ENCODE measurements at regions not wholly inside any gene's neighbourhood (a gene's known extent, or its start where the extent isn't known, plus 50 kb on each side); places are given as distances from the start of the nearest gene placed in this dataset.

DNA sequence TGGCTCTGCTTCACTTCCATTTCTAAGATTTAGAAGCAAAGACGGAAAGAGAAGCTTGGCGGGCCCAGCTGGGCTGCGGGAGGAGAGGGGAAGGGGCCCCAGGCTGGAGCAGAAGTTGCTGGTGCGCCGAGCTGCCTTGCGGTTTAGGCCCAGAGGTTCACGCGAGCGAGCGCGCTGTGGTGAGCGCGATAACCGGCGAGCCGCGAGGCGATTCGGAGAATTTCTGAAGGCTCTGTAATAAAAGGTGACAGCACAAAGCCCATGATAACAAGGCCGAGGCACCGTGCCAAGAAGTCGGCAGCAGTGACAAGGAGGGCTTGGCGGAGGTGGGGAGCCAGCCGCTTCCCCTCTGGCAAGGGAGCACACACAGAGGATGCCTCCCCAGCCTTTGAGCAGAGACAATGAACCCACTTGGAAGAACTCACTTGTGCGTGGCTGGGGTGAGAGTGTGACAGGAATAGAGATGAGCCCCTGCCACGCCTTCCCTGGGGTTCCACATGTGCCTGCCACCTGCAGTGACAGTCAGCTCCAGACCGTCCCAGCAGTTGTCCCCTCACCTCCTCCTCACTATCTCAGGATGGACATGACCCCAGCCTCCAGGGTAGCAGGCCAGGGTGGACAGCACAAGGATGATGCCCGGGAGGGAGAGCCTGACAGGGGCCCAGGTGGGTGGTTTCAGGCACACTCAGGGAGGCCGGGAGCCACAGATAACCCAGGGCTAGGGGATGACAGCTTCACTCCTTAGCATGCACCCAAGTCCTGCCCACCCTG, 315.2 kb downstream of the UACA start (continued):
- peak; percentile 68; the same call in 1 of the 2 replicates for TF ChIP-seq ZNF175 (CRISPR knock-in tag; IDR thresholded peaks at IDR 0.05; ENCODE audit: low read depth)
- TF ChIP-seq, protein P1, sequence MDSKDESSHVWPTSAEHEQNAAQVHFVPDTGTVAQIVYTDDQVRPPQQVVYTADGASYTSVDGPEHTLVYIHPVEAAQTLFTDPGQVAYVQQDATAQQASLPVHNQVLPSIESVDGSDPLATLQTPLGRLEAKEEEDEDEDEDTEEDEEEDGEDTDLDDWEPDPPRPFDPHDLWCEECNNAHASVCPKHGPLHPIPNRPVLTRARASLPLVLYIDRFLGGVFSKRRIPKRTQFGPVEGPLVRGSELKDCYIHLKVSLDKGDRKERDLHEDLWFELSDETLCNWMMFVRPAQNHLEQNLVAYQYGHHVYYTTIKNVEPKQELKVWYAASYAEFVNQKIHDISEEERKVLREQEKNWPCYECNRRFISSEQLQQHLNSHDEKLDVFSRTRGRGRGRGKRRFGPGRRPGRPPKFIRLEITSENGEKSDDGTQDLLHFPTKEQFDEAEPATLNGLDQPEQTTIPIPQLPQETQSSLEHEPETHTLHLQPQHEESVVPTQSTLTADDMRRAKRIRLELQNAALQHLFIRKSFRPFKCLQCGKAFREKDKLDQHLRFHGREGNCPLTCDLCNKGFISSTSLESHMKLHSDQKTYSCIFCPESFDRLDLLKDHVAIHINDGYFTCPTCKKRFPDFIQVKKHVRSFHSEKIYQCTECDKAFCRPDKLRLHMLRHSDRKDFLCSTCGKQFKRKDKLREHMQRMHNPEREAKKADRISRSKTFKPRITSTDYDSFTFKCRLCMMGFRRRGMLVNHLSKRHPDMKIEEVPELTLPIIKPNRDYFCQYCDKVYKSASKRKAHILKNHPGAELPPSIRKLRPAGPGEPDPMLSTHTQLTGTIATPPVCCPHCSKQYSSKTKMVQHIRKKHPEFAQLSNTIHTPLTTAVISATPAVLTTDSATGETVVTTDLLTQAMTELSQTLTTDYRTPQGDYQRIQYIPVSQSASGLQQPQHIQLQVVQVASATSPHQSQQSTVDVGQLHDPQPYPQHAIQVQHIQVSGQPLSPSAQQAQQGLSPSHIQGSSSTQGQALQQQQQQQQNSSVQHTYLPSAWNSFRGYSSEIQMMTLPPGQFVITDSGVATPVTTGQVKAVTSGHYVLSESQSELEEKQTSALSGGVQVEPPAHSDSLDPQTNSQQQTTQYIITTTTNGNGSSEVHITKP (IDR thresholded peaks at IDR 0.05; ENCODE audit: partially characterized antibody) = peak; percentile 24
- peak; percentile 93 for TF ChIP-seq KLF16 (IDR thresholded peaks at IDR 0.05)
- peak; percentile 85 for TF ChIP-seq ATF7 (IDR thresholded peaks at IDR 0.05)
- peak; percentile 100 for TF ChIP-seq CCNT2 (IDR thresholded peaks at IDR 0.05; ENCODE audit: borderline replicate concordance, extremely low read depth, insufficient read length, low read depth, low read length)
- 0 out of 2 replicates have a peak, but pooled peaks have one; percentile 42 for TF ChIP-seq PTBP1 (IDR thresholded peaks at IDR 0.05; ENCODE audit: low read depth, low read length)
- TF ChIP-seq, protein P2, sequence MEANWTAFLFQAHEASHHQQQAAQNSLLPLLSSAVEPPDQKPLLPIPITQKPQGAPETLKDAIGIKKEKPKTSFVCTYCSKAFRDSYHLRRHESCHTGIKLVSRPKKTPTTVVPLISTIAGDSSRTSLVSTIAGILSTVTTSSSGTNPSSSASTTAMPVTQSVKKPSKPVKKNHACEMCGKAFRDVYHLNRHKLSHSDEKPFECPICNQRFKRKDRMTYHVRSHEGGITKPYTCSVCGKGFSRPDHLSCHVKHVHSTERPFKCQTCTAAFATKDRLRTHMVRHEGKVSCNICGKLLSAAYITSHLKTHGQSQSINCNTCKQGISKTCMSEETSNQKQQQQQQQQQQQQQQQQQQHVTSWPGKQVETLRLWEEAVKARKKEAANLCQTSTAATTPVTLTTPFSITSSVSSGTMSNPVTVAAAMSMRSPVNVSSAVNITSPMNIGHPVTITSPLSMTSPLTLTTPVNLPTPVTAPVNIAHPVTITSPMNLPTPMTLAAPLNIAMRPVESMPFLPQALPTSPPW (CRISPR knock-in tag; IDR thresholded peaks at IDR 0.05) = peak; percentile 66
- TF ChIP-seq MEIS2 (IDR thresholded peaks at IDR 0.05; ENCODE audit: partially characterized antibody) = peak; percentile 94
- TF ChIP-seq, protein P3, sequence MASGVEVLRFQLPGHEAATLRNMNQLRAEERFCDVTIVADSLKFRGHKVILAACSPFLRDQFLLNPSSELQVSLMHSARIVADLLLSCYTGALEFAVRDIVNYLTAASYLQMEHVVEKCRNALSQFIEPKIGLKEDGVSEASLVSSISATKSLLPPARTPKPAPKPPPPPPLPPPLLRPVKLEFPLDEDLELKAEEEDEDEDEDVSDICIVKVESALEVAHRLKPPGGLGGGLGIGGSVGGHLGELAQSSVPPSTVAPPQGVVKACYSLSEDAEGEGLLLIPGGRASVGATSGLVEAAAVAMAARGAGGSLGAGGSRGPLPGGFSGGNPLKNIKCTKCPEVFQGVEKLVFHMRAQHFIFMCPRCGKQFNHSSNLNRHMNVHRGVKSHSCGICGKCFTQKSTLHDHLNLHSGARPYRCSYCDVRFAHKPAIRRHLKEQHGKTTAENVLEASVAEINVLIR (CRISPR knock-in tag; IDR thresholded peaks at IDR 0.05) = 0 out of 2 replicates have a peak, but pooled peaks have one; percentile 24
- TF ChIP-seq, protein P4, sequence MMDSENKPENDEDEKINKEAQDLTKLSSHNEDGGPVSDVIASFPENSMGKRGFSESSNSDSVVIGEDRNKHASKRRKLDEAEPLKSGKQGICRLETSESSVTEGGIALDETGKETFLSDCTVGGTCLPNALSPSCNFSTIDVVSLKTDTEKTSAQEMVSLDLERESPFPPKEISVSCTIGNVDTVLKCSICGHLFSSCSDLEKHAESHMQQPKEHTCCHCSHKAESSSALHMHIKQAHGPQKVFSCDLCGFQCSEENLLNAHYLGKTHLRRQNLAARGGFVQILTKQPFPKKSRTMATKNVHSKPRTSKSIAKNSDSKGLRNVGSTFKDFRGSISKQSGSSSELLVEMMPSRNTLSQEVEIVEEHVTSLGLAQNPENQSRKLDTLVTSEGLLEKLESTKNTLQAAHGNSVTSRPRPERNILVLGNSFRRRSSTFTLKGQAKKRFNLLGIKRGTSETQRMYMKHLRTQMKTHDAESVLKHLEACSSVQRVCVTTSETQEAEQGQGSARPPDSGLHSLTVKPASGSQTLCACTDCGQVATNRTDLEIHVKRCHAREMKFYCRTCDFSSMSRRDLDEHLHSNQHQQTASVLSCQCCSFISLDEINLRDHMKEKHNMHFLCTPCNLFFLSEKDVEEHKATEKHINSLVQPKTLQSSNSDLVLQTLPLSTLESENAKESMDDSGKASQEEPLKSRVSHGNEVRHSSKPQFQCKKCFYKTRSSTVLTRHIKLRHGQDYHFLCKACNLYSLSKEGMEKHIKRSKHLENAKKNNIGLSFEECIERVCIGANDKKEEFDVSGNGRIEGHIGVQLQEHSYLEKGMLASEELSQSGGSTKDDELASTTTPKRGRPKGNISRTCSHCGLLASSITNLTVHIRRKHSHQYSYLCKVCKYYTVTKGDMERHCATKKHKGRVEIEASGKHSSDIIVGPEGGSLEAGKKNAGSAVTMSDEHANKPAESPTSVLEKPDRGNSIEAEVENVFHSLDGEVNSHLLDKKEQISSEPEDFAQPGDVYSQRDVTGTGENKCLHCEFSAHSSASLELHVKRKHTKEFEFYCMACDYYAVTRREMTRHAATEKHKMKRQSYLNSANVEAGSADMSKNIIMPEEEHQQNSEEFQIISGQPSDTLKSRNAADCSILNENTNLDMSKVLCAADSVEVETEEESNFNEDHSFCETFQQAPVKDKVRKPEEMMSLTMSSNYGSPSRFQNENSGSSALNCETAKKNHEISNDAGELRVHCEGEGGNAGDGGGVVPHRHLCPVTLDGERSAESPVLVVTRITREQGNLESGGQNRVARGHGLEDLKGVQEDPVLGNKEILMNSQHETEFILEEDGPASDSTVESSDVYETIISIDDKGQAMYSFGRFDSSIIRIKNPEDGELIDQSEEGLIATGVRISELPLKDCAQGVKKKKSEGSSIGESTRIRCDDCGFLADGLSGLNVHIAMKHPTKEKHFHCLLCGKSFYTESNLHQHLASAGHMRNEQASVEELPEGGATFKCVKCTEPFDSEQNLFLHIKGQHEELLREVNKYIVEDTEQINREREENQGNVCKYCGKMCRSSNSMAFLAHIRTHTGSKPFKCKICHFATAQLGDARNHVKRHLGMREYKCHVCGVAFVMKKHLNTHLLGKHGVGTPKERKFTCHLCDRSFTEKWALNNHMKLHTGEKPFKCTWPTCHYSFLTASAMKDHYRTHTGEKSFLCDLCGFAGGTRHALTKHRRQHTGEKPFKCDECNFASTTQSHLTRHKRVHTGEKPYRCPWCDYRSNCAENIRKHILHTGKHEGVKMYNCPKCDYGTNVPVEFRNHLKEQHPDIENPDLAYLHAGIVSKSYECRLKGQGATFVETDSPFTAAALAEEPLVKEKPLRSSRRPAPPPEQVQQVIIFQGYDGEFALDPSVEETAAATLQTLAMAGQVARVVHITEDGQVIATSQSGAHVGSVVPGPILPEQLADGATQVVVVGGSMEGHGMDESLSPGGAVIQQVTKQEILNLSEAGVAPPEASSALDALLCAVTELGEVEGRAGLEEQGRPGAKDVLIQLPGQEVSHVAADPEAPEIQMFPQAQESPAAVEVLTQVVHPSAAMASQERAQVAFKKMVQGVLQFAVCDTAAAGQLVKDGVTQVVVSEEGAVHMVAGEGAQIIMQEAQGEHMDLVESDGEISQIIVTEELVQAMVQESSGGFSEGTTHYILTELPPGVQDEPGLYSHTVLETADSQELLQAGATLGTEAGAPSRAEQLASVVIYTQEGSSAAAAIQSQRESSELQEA (IDR thresholded peaks at IDR 0.05; ENCODE audit: low read depth) = no peak
